Nephron progenitor cell (in vitro differentiated cells): ENCODE measurements at regions not wholly inside any gene's neighbourhood (a gene's known extent, or its start where the extent isn't known, plus 50 kb on each side); places are given as distances from the start of the nearest gene placed in this dataset.

Experiments used
- DNase-seq: peaks from one replicate; pipeline ENCODE4 v3.0.0; 2021
- H3K27ac Mint-ChIP-seq: 2 replicates; pipeline ENCODE4 v1.8.0; 2021; ENCODE audit warnings: mild to moderate bottlenecking, moderate library complexity, mixed read lengths
- H3K27me3 Mint-ChIP-seq: 2 replicates; pipeline ENCODE4 v1.8.0; 2021; ENCODE audit warnings: mild to moderate bottlenecking, low read depth, mixed read lengths; ENCODE audit not compliant: poor library complexity
- H3K36me3 Mint-ChIP-seq: 2 replicates; pipeline ENCODE4 v1.8.0; 2021; ENCODE audit warnings: low read depth, mixed read lengths
- H3K4me1 Mint-ChIP-seq: 2 replicates; pipeline ENCODE4 v1.8.0; 2021; ENCODE audit warnings: mixed read lengths
- H3K4me3 Mint-ChIP-seq: 2 replicates; pipeline ENCODE4 v1.8.0; 2021; ENCODE audit warnings: mild to moderate bottlenecking, moderate library complexity, mixed read lengths
- H3K9me3 Mint-ChIP-seq: 2 replicates; pipeline ENCODE4 v1.8.0; 2021; ENCODE audit warnings: mild to moderate bottlenecking, moderate library complexity, mixed read lengths
- CTCF ChIP-seq: fragments of 200-600 bp; sonication (generic); IDR thresholded peaks from 2 replicates; pipeline ENCODE4 v1.5.0; 2021; ENCODE audit warnings: antibody characterized with exemption

- TF ChIP-seq CTCF, result no peak
- DNase-seq, result no peak
- H3K36me3 Mint-ChIP-seq, result no peaks in the 10 kb centered on the region
- no peak overlapping the region for H3K27ac Mint-ChIP-seq
- H3K4me3 Mint-ChIP-seq, result no peak overlapping the region
- no peaks in the 10 kb centered on the region for H3K4me1 Mint-ChIP-seq
- no peaks in the 10 kb centered on the region for H3K27me3 Mint-ChIP-seq
- no peaks in the 10 kb centered on the region for H3K9me3 Mint-ChIP-seq
Observed at GRCh38 chr4:32142075-32142474, 1421.9 kb downstream of the PCDH7 start.

GRCh38 chr4:32145987-32146386, 1425.8 kb downstream of the PCDH7 start:
- no peak overlapping the region for H3K4me3 Mint-ChIP-seq
- H3K27ac Mint-ChIP-seq, result no peak overlapping the region
- H3K9me3 Mint-ChIP-seq, result no peaks in the 10 kb centered on the region
- TF ChIP-seq CTCF, result no peak
- H3K4me1 Mint-ChIP-seq, result peaks cover 6% of the 10 kb centered on the region
- H3K27me3 Mint-ChIP-seq, result no peaks in the 10 kb centered on the region
- H3K36me3 Mint-ChIP-seq, result no peaks in the 10 kb centered on the region
- DNase-seq, result no peak

GRCh38 chr4:32147446-32148085, 1427.4 kb downstream of the PCDH7 start:
- no peak for DNase-seq
- H3K27ac Mint-ChIP-seq, result no peak overlapping the region
- H3K27me3 Mint-ChIP-seq, result no peaks in the 10 kb centered on the region
- no peaks in the 10 kb centered on the region for H3K36me3 Mint-ChIP-seq
- no peak for TF ChIP-seq CTCF
- no peak overlapping the region for H3K4me3 Mint-ChIP-seq
- peaks cover 6% of the 10 kb centered on the region for H3K4me1 Mint-ChIP-seq
- no peaks in the 10 kb centered on the region for H3K9me3 Mint-ChIP-seq

GRCh38 chr4:32148111-32148666, 1428.0 kb downstream of the PCDH7 start:
- H3K4me1 Mint-ChIP-seq, result peaks cover 6% of the 10 kb centered on the region
- no peaks in the 10 kb centered on the region for H3K9me3 Mint-ChIP-seq
- no peaks in the 10 kb centered on the region for H3K27me3 Mint-ChIP-seq
- TF ChIP-seq CTCF, result no peak
- no peak for DNase-seq
- H3K4me3 Mint-ChIP-seq, result no peak overlapping the region
- no peaks in the 10 kb centered on the region for H3K36me3 Mint-ChIP-seq
- H3K27ac Mint-ChIP-seq, result no peak overlapping the region

GRCh38 chr4:32158961-32159360, 1438.8 kb downstream of the PCDH7 start:
- no peaks in the 10 kb centered on the region for H3K27me3 Mint-ChIP-seq
- no peak for TF ChIP-seq CTCF
- H3K4me3 Mint-ChIP-seq, result no peak overlapping the region
- H3K27ac Mint-ChIP-seq, result no peak overlapping the region
- no peaks in the 10 kb centered on the region for H3K9me3 Mint-ChIP-seq
- H3K4me1 Mint-ChIP-seq, result no peaks in the 10 kb centered on the region
- DNase-seq, result no peak
- no peaks in the 10 kb centered on the region for H3K36me3 Mint-ChIP-seq

- Mint-ChIP-seq H3K4me3 (no peak overlapping the region), H3K27ac (no peak overlapping the region), H3K4me1 (no peaks in the 10 kb centered on the region), H3K9me3 (no peaks in the 10 kb centered on the region), H3K36me3 (no peaks in the 10 kb centered on the region), H3K27me3 (peaks cover 2% of the 10 kb centered on the region)
- no peak for DNase-seq
- TF ChIP-seq CTCF, result no peak
Observed at GRCh38 chr4:32161392-32161791, 1441.2 kb downstream of the PCDH7 start.
